ENCODE measurements at regions not wholly inside any gene's neighbourhood (a gene's known extent, or its start where the extent isn't known, plus 50 kb on each side); places are given as distances from the start of the nearest gene placed in this dataset.

DNA sequence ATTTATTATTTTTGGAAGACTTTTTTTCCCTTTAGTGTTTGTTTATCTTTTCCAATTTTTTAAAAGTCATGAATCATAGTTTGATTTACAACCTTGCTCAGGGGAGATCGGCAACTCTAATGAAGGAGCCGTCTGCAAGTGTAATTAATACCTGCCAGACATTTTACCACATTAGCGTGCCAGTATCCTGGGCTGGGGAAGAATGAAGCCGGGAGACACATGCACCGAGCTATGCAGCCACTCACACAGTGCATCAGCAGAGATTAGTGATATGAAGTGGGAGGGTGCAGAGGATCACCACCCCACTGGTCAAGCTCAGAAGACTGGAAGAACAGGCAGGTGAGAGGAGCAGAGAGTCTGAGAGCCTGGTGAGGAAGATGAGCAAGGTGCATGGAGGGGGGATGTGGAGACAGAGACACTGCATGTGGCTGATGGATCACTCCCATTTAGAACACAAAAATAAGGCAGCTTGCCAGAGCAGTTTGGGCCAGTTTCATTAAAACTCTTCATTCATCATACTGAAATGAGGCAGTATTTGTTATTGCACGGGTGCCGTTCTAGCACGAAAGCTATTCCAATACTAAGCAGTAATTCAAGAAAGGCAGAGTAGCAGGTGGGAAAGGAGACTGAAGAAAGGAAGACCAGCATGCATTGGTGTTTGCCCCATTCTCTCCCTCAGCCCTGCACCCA is 821.6 kb downstream of the TUSC7 start:
- Mint-ChIP-seq H3K36me3 (no peaks in the 10 kb centered on the region), H3K27ac (no peak overlapping the region), H3K9me3 (peaks cover 5 to 16% of the 10 kb centered on the region in 2 donors)
- ATAC-seq (no peak), DNase-seq (ENCODE audit: low spot score in 2 of 2) (no peak)

DNA sequence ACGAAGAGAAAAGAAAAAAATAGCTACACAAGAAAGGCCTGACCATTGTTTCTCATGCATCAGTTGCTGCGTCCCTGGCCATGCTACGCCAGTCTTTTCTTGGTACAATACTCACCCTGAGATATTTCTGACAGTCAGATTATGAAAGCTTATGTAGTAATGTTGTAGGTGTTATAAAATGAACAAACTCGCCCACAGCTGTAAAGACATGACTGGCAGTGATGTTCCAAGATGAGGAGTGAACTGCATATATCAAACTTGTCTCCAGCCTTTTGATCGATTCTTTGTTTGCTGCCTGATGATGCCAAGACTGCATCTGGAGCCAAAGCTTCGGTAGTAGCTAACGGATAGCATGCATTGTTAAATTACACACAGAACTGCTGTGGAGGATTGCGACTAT is 822.7 kb downstream of the TUSC7 start:
- ATAC-seq (no peak), DNase-seq (ENCODE audit: low spot score in 2 of 2) (no peak)
- Mint-ChIP-seq H3K36me3 (no peaks in the 10 kb centered on the region), H3K27ac (no peak overlapping the region), H3K9me3 (peaks cover 7 to 18% of the 10 kb centered on the region in 2 donors)

DNA sequence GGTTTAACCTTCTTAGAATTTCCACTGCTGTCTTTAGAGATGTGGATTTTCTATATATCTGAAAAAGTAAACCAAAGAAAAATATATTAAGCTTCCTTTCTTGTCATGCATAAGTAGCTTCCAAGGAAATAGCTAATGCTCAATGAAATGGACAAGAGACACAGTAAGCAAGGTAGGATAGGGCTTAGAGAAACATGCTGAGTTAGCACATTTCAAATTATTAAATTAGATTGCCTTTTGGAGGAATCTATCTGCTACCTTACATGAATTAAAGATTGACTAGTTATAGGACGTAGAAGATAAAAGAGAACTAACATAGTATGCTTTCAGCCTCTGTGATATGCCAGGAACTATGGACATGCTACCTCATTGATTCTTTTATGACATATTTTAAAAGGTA is 824.6 kb downstream of the TUSC7 start:
- Mint-ChIP-seq H3K36me3 (no peaks in the 10 kb centered on the region), H3K27ac (no peak overlapping the region), H3K9me3 (peaks cover 7 to 18% of the 10 kb centered on the region in 2 donors)
- no peak for DNase-seq (ENCODE audit: low spot score in 2 of 2)
- ATAC-seq: no peak

DNA sequence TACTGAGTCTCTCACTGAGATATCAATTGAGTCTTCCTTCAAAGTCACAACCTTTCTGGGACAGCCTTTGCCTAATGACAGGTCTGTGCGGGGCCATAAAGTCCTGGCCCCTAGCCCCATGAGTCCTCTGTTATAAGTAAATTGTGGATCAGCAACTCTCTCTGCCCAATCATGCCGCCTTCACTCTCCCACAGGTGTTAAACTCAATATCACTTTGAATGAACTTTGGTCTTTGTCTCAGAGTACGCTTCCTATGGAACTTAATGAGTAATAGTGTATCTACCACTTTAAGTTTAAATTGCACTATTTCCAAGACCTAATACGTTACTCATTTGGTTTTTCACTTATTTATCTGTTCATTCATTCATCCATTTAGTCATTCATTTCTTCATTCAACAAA is 826.4 kb downstream of the TUSC7 start:
- ATAC-seq (no peak), DNase-seq (ENCODE audit: low spot score in 2 of 2) (no peak)
- Mint-ChIP-seq H3K36me3 (no peaks in the 10 kb centered on the region), H3K27ac (no peak overlapping the region), H3K9me3 (peaks cover 7 to 17% of the 10 kb centered on the region in 2 donors)

DNA sequence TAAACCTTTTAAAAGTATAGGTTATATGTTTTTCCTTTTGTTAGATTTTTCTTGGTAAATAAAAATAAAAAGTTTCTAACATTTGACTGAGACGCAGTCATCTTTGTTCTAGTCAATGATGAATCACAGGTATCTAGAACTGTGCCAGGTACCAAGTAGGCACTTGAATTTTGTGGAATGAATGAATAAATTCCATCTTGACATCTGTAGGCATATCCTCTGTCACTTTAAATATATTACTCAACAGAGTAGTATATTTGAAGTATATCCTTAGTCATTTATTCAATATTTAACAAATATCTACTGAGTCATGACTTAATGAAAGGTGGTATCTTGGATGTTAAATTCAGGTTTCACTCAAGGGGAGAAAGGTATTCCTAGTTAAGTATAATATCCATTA is 828.4 kb downstream of the TUSC7 start:
- no peaks in the 10 kb centered on the region for H3K36me3 Mint-ChIP-seq
- H3K9me3 Mint-ChIP-seq: peaks cover 6 to 7% of the 10 kb centered on the region in 2 donors
- H3K27ac Mint-ChIP-seq: no peak overlapping the region
- DNase-seq (ENCODE audit: low spot score in 2 of 2) (no peak), ATAC-seq (no peak)

DNA sequence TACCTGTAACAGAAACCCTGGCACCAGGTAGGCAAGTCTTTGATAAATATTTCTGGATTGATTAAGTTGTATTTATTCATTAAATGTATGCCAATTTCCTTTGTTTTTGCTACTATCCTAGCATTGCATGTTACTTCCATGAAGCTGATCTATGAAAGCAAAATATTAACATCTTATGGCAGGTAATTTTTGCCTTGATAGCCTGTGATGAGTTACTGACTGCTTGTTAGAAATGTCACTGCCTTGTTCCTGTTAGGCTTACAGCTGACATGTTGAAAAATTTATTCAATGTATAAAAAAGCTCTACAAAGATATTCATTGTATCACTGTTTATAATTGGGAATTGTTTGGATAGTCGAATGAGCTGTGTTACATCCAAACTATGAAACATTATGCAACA is 830.1 kb downstream of the TUSC7 start:
- Mint-ChIP-seq H3K36me3 (no peaks in the 10 kb centered on the region), H3K27ac (no peak overlapping the region), H3K9me3 (peaks cover 7 to 9% of the 10 kb centered on the region in 2 donors)
- ATAC-seq (no peak), DNase-seq (ENCODE audit: low spot score in 2 of 2) (no peak)

DNA sequence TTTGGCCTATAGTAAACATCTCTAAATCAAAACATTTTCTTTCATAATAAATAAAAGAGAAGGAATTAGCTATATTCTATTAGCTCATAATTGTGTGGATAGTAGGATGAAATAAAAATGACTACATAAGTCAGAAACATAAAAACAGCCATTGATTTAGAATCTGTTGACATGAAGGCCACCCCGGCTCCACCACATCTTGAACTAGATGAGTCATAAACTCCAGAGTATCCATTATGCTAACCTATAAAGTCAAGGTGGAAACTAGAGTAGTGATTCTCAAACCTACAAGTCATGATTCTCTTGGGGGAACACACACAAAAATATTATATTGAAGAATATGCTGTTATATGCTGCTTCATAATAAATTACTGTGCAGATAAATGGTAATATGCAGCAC is 831.0 kb downstream of the TUSC7 start:
- no peaks in the 10 kb centered on the region for H3K36me3 Mint-ChIP-seq
- ATAC-seq: no peak
- no peak overlapping the region for H3K27ac Mint-ChIP-seq
- H3K9me3 Mint-ChIP-seq: peaks cover 7 to 9% of the 10 kb centered on the region in 2 donors
- DNase-seq (ENCODE audit: low spot score in 2 of 2): no peak

DNA sequence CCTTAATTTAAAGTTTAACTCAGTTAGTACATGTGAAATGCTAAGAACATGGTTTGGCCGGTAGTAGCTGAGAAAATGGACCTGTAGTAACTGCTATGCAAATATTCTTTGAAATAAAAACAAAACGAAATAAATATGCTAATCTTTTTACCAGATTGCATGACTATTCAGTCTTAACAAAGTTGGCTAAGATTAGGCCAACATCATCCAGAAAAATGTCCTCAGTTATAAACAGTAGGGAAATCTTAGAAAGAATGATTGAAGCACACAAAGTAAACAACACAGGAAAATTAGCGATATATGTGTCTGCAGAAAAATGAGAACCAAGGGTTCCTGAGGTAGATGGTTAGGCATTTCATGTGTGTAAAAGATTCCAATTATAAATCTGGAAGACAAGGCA is 832.1 kb downstream of the TUSC7 start:
- Mint-ChIP-seq H3K27ac (no peak overlapping the region), H3K9me3 (peaks cover 3 to 7% of the 10 kb centered on the region in 2 donors), H3K36me3 (no peaks in the 10 kb centered on the region)
- ATAC-seq (no peak), DNase-seq (ENCODE audit: low spot score in 2 of 2) (no peak)

DNA sequence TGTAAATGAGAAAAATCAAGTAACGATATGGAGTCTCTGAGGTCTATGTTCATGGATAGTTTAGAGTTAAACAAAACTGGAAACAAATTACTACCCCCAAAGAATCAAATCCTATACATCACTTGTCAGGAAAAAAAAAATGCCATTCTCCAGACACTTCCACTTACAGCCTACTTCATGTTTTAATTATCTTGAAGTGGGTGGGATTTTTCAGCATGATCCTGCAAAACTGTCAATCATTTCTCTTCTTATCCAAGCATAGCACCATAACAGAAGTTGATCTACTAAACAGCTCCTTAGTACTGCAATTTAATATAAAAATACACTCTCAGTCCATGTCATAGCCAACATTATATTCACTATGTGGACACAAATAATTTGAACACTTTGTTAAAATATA is 833.9 kb downstream of the TUSC7 start:
- H3K9me3 Mint-ChIP-seq: peaks cover 17 to 18% of the 10 kb centered on the region in 2 donors
- H3K36me3 Mint-ChIP-seq: no peaks in the 10 kb centered on the region
- ATAC-seq (no peak), DNase-seq (ENCODE audit: low spot score in 2 of 2) (no peak)
- H3K27ac Mint-ChIP-seq: no peak overlapping the region

DNA sequence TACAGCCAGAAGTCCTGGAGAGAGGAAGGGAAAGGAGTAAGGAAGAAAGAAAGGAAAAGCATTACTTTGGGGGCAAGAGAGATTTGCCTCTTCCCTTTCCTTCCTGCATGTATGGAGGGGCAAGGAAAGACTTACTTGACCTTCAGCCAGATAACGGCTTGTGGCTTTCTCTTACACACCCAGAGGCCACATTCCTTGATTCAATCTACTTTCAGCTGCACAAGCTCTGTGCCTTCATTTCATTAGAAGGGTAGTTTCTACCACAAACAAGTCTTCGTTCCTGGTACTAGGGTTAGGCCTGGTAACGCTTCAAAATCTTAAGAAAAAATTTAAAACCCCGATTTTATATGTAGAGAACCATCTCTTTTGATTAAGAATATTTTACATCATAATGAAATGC is 835.9 kb downstream of the TUSC7 start:
- no peak overlapping the region for H3K27ac Mint-ChIP-seq
- H3K36me3 Mint-ChIP-seq: no peaks in the 10 kb centered on the region
- DNase-seq (ENCODE audit: low spot score in 2 of 2): no peak
- H3K9me3 Mint-ChIP-seq: peaks cover 17 to 21% of the 10 kb centered on the region in 2 donors
- ATAC-seq: no peak

GRCh38 chr3:117547956-117548550 is 838.5 kb downstream of the TUSC7 start:
- peaks cover 22 to 26% of the 10 kb centered on the region in 2 donors for H3K9me3 Mint-ChIP-seq
- no peak overlapping the region for H3K27ac Mint-ChIP-seq
- ATAC-seq (no peak), DNase-seq (ENCODE audit: low spot score in 2 of 2) (no peak)
- no peaks in the 10 kb centered on the region for H3K36me3 Mint-ChIP-seq

- DNase-seq (ENCODE audit: low spot score in 2 of 2): no peak
- H3K27ac Mint-ChIP-seq: no peak overlapping the region
- H3K9me3 Mint-ChIP-seq: peaks cover 22 to 26% of the 10 kb centered on the region in 2 donors
- no peaks in the 10 kb centered on the region for H3K36me3 Mint-ChIP-seq
- ATAC-seq: no peak
Measured at GRCh38 chr3:117548600-117548999, 839.0 kb downstream of the TUSC7 start.

GRCh38 chr3:117549716-117550115 is 840.1 kb downstream of the TUSC7 start:
- Mint-ChIP-seq H3K36me3 (no peaks in the 10 kb centered on the region), H3K27ac (no peak overlapping the region), H3K9me3 (peaks cover 18 to 26% of the 10 kb centered on the region in 2 donors)
- DNase-seq (ENCODE audit: low spot score in 2 of 2) (no peak), ATAC-seq (no peak)

- H3K27ac Mint-ChIP-seq: no peak overlapping the region
- peaks cover 18 to 26% of the 10 kb centered on the region in 2 donors for H3K9me3 Mint-ChIP-seq
- no peak for DNase-seq (ENCODE audit: low spot score in 2 of 2)
- no peaks in the 10 kb centered on the region for H3K36me3 Mint-ChIP-seq
- no peak for ATAC-seq
Measured at GRCh38 chr3:117550766-117551165, 841.2 kb downstream of the TUSC7 start.

GRCh38 chr3:117553461-117553860 is 843.9 kb downstream of the TUSC7 start:
- no peak for ATAC-seq
- no peak for DNase-seq (ENCODE audit: low spot score in 2 of 2)
- Mint-ChIP-seq H3K9me3 (peaks cover 10 to 14% of the 10 kb centered on the region in 2 donors), H3K27ac (no peak overlapping the region), H3K36me3 (no peaks in the 10 kb centered on the region)

DNA sequence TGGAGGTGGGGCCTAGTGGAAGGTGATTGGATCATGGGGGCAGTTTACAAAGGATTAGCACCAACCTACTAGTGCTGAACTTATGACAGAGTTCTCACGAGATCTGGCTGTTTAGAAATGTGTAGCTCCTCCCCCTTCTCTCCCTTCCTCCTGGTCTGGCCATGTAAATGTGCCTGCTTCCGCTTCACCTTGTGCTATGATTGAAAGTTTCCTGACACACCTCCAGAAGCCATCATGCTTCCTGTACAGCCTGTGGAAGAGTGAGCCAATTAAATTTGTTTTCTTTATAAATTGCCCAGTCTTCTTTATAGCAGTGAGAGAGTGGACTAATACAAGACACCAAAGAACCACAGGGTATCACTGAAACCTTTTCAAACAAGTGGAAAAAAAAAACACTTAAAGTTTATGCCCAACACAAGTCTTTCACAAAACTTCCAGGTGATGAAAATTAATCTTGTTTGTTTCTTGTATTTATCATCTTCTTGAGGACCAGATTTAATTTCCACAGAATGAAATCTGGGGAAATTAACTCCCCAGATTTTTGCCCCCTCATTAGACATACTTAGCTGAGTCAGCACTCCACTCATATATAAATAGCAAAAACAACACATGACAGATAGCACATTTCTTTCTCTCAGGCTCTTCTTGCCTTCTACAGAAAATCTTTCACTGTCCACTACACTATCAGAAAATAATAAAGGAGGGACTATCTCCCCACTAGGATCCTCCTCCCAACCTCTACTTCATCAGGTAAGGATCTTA is 847.2 kb downstream of the TUSC7 start:
- Mint-ChIP-seq H3K27ac (no peak overlapping the region), H3K36me3 (no peaks in the 10 kb centered on the region), H3K9me3 (peaks cover 15 to 17% of the 10 kb centered on the region in 2 donors)
- DNase-seq (ENCODE audit: low spot score in 2 of 2) (no peak), ATAC-seq (no peak)

DNA sequence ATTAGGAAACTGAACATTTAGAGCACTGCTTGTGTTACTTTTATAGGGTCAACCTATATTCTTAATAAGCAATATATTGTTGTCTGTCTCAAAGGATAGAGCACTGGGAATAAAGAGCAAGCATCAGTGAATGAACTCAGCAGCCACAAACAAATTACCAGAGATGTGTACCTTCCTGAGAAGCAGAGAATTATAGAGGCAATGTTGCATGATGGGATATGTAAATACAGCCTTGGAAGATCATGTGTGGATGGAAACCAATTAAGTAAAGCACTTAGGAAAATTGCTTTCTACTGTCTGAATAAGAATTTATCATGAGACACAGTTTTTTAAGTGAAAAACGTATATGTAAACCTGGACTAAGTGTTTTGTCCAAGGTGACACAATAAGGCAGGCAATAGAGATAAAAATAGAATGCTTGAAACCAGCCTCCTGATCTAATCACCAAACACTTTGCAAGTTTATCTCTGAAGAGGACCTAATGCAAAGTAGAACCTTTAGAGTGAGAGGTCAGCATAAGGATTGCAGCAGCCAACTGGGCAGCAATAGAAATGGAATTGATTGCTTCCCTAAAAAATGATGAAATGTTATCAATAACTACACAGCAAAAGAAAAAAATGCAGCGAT is 848.0 kb downstream of the TUSC7 start:
- ATAC-seq (no peak), DNase-seq (ENCODE audit: low spot score in 2 of 2) (no peak)
- Mint-ChIP-seq H3K9me3 (peaks cover 10 to 11% of the 10 kb centered on the region in 2 donors), H3K36me3 (no peaks in the 10 kb centered on the region), H3K27ac (no peak overlapping the region)

All from activated naive CD4-positive, alpha-beta T cell treated with anti-CD3 and anti-CD28 coated beads, Interleukin-2, amount 50 U/mL, for 72 hours (primary cell).